ENCODE measurements at regions not wholly inside any gene's neighbourhood (a gene's known extent, or its start where the extent isn't known, plus 50 kb on each side); places are given as distances from the start of the nearest gene placed in this dataset.

DNA sequence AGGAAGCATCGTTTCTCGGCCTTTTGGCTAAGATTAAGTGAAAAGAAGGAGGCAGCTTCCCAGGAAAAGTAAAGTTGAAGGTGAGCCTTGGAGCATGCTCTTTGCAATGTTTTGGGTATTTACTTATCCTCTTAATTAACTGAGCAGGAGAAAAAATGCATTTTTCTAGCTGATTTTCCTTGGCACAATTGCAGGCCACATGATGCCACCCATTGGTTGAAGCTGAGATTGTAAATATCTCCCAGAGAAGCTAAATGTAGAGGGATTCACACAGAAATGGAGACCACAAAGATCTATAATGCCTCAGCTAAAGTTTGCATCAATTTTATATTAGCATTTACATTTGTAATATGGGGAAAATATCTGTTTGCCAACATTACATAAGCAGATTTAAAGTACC is 294.1 kb downstream of the KCNS3 start:
- no peaks in the 10 kb centered on the region for H3K36me3 ChIP-seq (ENCODE audit: control insufficient read depth, insufficient read depth, low read length)
- no peak overlapping the region for H3K4me3 ChIP-seq (ENCODE audit: low read length)
- DNase-seq: no peak
- H3K9me3 ChIP-seq (ENCODE audit: control insufficient read depth, low read depth, low read length): no peaks in the 10 kb centered on the region
- no peak overlapping the region for H3K27ac ChIP-seq (ENCODE audit: low read length)
- 100% methylated on average over 2 of the region's 2 CpGs for WGBS (ENCODE audit: insufficient coverage, low lambda C conversion rate)
- H3K4me1 ChIP-seq (ENCODE audit: control insufficient read depth, insufficient read depth, low read length): peaks cover 2% of the 10 kb centered on the region
- no peaks in the 10 kb centered on the region for H3K27me3 ChIP-seq (ENCODE audit: control insufficient read depth, insufficient read depth, low read length)

DNA sequence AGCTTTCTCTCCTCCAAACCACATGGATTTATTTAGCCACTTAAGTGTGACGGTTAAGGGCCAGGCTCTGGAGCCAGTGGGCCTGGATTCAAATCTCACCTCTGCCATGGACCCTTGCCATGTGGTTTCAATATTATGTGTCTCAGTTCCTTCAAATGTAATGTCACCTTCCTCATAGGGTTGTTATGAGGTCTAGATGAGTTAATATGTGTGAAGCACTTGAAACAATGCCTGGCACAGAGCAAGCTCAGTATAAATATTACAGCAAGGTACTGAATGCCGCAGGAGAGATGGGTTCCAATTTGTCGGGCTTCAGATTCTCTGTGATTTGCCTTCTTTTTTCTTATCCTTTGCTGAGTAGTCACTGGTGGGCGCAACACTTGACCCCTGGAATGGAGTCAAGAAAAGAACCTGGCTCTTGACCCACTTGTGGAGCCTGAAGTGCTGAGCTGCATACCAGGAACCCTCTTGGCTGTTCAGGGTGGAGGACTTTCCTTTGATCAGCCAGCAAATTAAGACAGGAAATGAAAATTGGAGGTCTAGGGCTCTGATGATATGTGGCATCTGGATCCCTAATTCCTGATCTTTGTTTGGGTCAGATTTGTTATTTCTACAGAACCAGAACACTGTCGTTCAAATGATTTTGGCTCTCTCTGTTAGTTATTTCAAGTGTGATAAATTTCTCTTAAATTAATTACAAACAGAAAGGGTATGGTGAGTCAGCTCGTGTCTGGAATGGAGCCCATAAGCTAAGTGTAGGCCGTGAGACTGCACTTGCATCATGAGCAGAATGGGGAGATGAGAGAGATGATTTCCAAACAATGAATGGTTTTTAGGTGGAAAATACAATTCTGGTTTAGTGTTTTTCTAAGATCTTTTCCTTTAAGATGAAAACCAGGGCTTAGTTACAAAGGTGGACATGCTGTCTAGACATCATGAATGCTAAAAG is 293.0 kb downstream of the KCNS3 start:
- H3K9me3 ChIP-seq (ENCODE audit: control insufficient read depth, low read depth, low read length): no peaks in the 10 kb centered on the region
- no peaks in the 10 kb centered on the region for H3K27me3 ChIP-seq (ENCODE audit: control insufficient read depth, insufficient read depth, low read length)
- no peak overlapping the region for H3K4me3 ChIP-seq (ENCODE audit: low read length)
- 66% methylated on average over 3 of the region's 7 CpGs for WGBS (ENCODE audit: insufficient coverage, low lambda C conversion rate)
- no peak for DNase-seq
- H3K4me1 ChIP-seq (ENCODE audit: control insufficient read depth, insufficient read depth, low read length): peaks cover 2% of the 10 kb centered on the region
- H3K36me3 ChIP-seq (ENCODE audit: control insufficient read depth, insufficient read depth, low read length): no peaks in the 10 kb centered on the region
- H3K27ac ChIP-seq (ENCODE audit: low read length): no peak overlapping the region

DNA sequence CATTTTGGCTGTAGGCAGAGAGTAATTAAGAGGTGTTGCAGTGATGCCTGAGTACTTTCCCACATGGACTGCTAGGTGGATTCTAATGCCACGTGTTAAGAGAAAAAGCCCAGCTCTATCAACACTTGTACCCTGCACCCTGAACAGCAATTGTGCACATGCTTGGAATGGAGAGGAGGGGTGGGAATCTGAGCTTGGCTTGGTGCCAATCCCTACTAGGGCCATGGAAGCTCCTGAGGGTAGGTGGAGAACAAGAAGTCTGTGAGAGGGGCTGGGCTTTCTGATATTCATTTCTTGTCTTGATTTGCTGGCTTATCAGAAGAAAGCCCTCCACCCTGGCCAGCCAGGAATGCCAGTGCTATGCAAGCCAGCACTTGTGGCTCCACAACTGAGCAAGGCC is 292.2 kb downstream of the KCNS3 start:
- no peak for DNase-seq
- Histone ChIP-seq H3K4me3 (ENCODE audit: low read length) (no peak overlapping the region), H3K9me3 (ENCODE audit: control insufficient read depth, low read depth, low read length) (no peaks in the 10 kb centered on the region), H3K27me3 (ENCODE audit: control insufficient read depth, insufficient read depth, low read length) (no peaks in the 10 kb centered on the region), H3K27ac (ENCODE audit: low read length) (no peak overlapping the region), H3K4me1 (ENCODE audit: control insufficient read depth, insufficient read depth, low read length) (peaks cover 2% of the 10 kb centered on the region), H3K36me3 (ENCODE audit: control insufficient read depth, insufficient read depth, low read length) (no peaks in the 10 kb centered on the region)
- no CpG with 5 or more reads among the region's 1 CpG for WGBS (ENCODE audit: insufficient coverage, low lambda C conversion rate)

DNA sequence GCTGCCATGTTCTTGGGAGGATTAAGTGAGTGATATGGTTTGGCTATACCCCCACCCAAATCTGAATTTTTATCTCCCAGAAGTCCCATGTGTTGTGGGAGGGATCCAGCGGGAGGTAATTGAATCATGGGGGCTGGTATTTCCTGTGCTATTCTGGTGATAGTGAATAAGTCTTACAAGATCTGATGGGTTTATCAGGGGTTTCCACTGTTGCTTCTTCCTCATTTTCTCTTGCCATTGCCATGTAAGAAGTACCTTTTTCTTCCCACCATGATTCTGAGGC is 291.4 kb downstream of the KCNS3 start:
- no peak overlapping the region for H3K4me3 ChIP-seq (ENCODE audit: low read length)
- DNase-seq: no peak
- H3K27ac ChIP-seq (ENCODE audit: low read length): no peak overlapping the region
- no peaks in the 10 kb centered on the region for H3K9me3 ChIP-seq (ENCODE audit: control insufficient read depth, low read depth, low read length)
- peaks cover 2% of the 10 kb centered on the region for H3K4me1 ChIP-seq (ENCODE audit: control insufficient read depth, insufficient read depth, low read length)
- no CpG with 5 or more reads among the region's 1 CpG for WGBS (ENCODE audit: insufficient coverage, low lambda C conversion rate)
- no peaks in the 10 kb centered on the region for H3K36me3 ChIP-seq (ENCODE audit: control insufficient read depth, insufficient read depth, low read length)
- no peaks in the 10 kb centered on the region for H3K27me3 ChIP-seq (ENCODE audit: control insufficient read depth, insufficient read depth, low read length)

DNA sequence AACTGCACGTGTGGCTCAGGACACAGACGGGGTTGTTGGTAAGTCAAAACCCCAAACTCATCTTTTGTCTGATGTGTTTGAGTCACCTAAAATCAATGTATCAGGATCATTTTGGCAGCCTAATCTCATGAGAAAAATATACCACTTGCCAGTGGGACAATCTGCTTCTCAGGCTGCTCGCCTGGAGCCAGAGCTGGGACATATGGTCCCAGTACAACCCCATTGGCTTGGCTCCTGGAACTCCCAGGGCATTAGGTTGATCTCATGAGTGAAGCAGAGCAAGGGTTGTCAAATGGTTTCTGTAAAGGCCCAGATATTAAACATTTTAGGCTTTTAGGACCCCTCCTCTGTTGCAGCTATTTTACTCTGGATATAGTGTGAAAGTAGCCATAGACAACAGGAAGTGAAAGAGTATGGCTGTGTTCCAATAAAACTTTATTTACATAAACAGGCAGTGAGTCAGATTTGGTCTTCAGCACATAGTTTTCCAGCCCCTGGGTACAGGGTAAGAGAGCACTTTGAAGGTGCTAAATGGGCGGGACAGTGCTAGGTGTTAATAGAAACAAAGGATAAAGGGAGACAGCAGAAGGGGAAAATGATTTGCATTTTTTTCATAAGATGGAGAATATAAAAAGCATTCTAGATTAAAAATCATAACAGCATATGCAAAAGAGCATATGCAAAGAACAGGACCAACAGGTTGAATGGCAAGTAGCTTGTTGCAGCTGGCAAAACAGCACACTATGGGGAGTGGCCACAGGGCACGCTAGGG is 290.8 kb downstream of the KCNS3 start:
- no peaks in the 10 kb centered on the region for H3K27me3 ChIP-seq (ENCODE audit: control insufficient read depth, insufficient read depth, low read length)
- 75% methylated on average over 1 of the region's 5 CpGs for WGBS (ENCODE audit: insufficient coverage, low lambda C conversion rate)
- DNase-seq: no peak

DNA sequence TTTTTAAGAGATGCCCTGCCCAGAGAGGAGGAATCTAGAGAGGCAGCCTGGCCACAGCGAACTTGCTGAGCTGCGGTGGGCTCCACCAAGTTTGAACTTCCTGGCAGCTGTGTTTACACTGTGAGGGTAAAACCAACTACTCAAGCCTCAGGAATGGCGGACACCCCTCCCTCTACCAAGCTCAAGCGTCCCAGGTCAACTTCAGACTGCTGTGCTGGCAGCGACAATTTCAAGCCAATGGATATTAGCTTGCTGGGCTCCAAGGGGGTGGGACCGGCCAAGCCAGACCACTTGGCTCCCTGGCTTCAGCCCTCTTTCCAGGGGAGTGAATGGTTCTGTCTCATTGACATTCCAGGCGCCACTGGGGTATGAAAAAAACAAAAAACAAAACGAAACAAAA is 289.4 kb downstream of the KCNS3 start:
- Histone ChIP-seq H3K36me3 (ENCODE audit: control insufficient read depth, insufficient read depth, low read length) (no peaks in the 10 kb centered on the region), H3K9me3 (ENCODE audit: control insufficient read depth, low read depth, low read length) (no peaks in the 10 kb centered on the region), H3K27me3 (ENCODE audit: control insufficient read depth, insufficient read depth, low read length) (no peaks in the 10 kb centered on the region), H3K27ac (ENCODE audit: low read length) (no peak overlapping the region), H3K4me1 (ENCODE audit: control insufficient read depth, insufficient read depth, low read length) (peaks cover 2% of the 10 kb centered on the region), H3K4me3 (ENCODE audit: low read length) (no peak overlapping the region)
- DNase-seq: no peak
- 100% methylated on average over 1 of the region's 8 CpGs for WGBS (ENCODE audit: insufficient coverage, low lambda C conversion rate)

More for the DNA sequence above, 290.8 kb downstream of the KCNS3 start:
- no peaks in the 10 kb centered on the region for H3K9me3 ChIP-seq (ENCODE audit: control insufficient read depth, low read depth, low read length)
- H3K4me3 ChIP-seq (ENCODE audit: low read length): no peak overlapping the region
- no peak overlapping the region for H3K27ac ChIP-seq (ENCODE audit: low read length)
- no peaks in the 10 kb centered on the region for H3K36me3 ChIP-seq (ENCODE audit: control insufficient read depth, insufficient read depth, low read length)
- H3K4me1 ChIP-seq (ENCODE audit: control insufficient read depth, insufficient read depth, low read length): peaks cover 2% of the 10 kb centered on the region

DNA sequence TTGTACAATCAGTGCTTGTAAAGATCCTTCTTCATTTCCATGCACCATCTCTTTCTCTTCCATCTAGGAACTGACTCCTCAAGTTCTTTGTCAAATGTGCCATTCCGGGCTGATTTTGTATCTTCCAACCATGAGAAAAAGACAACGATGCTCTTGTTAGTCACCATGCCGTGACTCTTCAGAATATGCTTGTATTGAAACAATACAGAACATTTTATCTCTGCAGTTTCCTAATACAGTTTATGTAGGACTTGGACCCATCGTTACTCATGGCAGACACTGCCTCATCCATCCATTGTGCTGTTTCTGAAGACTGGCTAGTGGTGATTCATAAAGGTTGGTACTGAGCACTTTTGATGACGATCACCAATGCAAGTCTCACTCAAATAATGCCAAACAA is 283.2 kb downstream of the KCNS3 start:
- DNase-seq: no peak
- H3K27me3 ChIP-seq (ENCODE audit: control insufficient read depth, insufficient read depth, low read length): no peaks in the 10 kb centered on the region
- H3K9me3 ChIP-seq (ENCODE audit: control insufficient read depth, low read depth, low read length): no peaks in the 10 kb centered on the region
- H3K27ac ChIP-seq (ENCODE audit: low read length): no peak overlapping the region
- WGBS (ENCODE audit: insufficient coverage, low lambda C conversion rate): 100% methylated on average over 1 of the region's 5 CpGs
- no peaks in the 10 kb centered on the region for H3K4me1 ChIP-seq (ENCODE audit: control insufficient read depth, insufficient read depth, low read length)
- H3K4me3 ChIP-seq (ENCODE audit: low read length): no peak overlapping the region
- H3K36me3 ChIP-seq (ENCODE audit: control insufficient read depth, insufficient read depth, low read length): no peaks in the 10 kb centered on the region

DNA sequence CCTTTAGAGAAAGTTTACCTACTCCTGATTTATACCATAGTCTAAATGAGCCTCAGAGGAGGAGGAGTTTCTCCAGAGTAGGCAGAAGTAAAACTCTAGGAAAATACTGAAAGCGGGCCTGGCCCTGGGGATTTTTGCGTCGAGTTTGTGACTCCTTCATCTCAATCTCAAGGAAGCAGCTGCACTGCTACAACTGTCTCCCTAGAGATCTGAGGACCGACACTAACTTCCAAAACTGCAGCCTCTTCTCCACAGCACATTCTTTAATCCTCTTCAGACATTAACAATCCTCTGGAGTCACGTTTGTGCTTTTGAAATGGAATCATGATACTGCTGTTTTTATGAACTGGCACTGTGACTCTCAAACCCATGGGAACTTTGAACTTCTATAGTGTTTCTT is 281.4 kb downstream of the KCNS3 start:
- Histone ChIP-seq H3K36me3 (ENCODE audit: control insufficient read depth, insufficient read depth, low read length) (no peaks in the 10 kb centered on the region), H3K9me3 (ENCODE audit: control insufficient read depth, low read depth, low read length) (no peaks in the 10 kb centered on the region), H3K4me1 (ENCODE audit: control insufficient read depth, insufficient read depth, low read length) (no peaks in the 10 kb centered on the region), H3K27ac (ENCODE audit: low read length) (no peak overlapping the region), H3K4me3 (ENCODE audit: low read length) (no peak overlapping the region), H3K27me3 (ENCODE audit: control insufficient read depth, insufficient read depth, low read length) (no peaks in the 10 kb centered on the region)
- no peak for DNase-seq
- 40% methylated on average over 1 of the region's 5 CpGs for WGBS (ENCODE audit: insufficient coverage, low lambda C conversion rate)

DNA sequence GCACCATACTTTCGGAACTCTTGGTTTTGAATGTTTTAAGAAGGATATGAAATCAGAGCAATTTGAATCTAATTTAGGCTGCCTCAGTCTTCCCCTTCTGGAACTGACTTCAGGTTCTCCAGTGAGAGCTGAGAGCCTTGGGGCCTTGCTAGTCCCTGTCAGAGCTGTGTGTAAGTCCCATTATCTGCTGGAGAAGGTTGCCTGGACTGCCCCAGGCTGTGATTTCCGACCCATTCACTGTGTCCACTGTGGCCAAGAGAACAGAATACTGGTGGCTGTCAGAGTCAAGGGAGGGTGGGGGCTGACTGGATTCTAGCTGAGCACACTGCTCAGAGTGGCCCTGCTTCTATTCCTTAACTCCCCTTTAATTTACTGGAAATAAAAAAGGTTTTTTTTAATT is 278.0 kb downstream of the KCNS3 start:
- H3K4me3 ChIP-seq (ENCODE audit: low read length): no peak overlapping the region
- no peak for DNase-seq
- no peaks in the 10 kb centered on the region for H3K27me3 ChIP-seq (ENCODE audit: control insufficient read depth, insufficient read depth, low read length)
- no peak overlapping the region for H3K27ac ChIP-seq (ENCODE audit: low read length)
- H3K9me3 ChIP-seq (ENCODE audit: control insufficient read depth, low read depth, low read length): no peaks in the 10 kb centered on the region
- no peaks in the 10 kb centered on the region for H3K36me3 ChIP-seq (ENCODE audit: control insufficient read depth, insufficient read depth, low read length)
- no CpG with 5 or more reads among the region's 2 CpGs for WGBS (ENCODE audit: insufficient coverage, low lambda C conversion rate)
- H3K4me1 ChIP-seq (ENCODE audit: control insufficient read depth, insufficient read depth, low read length): no peaks in the 10 kb centered on the region

DNA sequence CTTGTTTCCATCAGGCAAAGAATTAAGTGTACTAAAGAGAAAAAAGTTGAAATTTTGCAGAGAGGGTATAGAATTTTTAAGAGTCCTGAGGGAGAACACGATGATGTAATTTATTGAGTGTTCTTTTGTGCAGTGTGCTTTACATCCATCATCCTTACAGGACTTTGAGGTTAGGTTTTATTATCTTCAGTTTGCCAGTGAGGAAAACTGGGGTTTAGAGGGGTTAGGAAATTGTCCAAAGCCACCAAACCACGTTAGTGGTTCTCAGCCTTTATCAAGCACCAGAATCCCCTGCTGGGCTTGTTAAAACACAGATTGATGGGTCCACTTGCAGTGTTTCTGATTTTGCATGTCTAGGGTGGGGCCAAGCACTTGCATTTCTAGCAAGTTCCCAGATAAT is 277.5 kb downstream of the KCNS3 start:
- no peak for DNase-seq
- no peaks in the 10 kb centered on the region for H3K27me3 ChIP-seq (ENCODE audit: control insufficient read depth, insufficient read depth, low read length)
- no peaks in the 10 kb centered on the region for H3K36me3 ChIP-seq (ENCODE audit: control insufficient read depth, insufficient read depth, low read length)
- no peaks in the 10 kb centered on the region for H3K4me1 ChIP-seq (ENCODE audit: control insufficient read depth, insufficient read depth, low read length)
- no peaks in the 10 kb centered on the region for H3K9me3 ChIP-seq (ENCODE audit: control insufficient read depth, low read depth, low read length)
- no peak overlapping the region for H3K27ac ChIP-seq (ENCODE audit: low read length)
- no peak overlapping the region for H3K4me3 ChIP-seq (ENCODE audit: low read length)
- 60% methylated on average over 1 of the region's 2 CpGs for WGBS (ENCODE audit: insufficient coverage, low lambda C conversion rate)

Data from large intestine (tissue), 3 donors.